ENCODE measurements at regions not wholly inside any gene's neighbourhood (a gene's known extent, or its start where the extent isn't known, plus 50 kb on each side); places are given as distances from the start of the nearest gene placed in this dataset.

GRCh38 chr4:171448358-171448757 is 364.8 kb upstream of the GALNTL6 start:
- no peak overlapping the region for H3K4me2 ChIP-seq (ENCODE audit: insufficient read depth, low read length)
- ATAC-seq (no peak), FAIRE-seq (no peak), DNase-seq (ENCODE audit: extremely low read depth in 1 of 4, low spot score in 3 of 4) (no peak)
- no peaks in the 10 kb centered on the region for H3K9me1 ChIP-seq (ENCODE audit: control insufficient read depth, insufficient read depth, low read length)
- no peaks in the 10 kb centered on the region for H4K20me1 ChIP-seq (replicated peaks; ENCODE audit: control insufficient read depth, insufficient read depth, low read length)
- 7% methylated on average over 2 of the region's 2 CpGs for WGBS (ENCODE audit: insufficient coverage, low coverage, missing lambda C conversion rate)
- H3K9ac ChIP-seq (ENCODE audit: insufficient read depth in 1 of 2, low read depth in 2 of 2, low read length in 2 of 2), result no peak overlapping the region
- in situ Hi-C loops (cut with MboI) (no loop called here), intact Hi-C loops (cut with micrococcal nuclease) (no loop called here)
- H3K4me1 ChIP-seq (replicated peaks in 1 of 2; ENCODE audit: control insufficient read depth in 2 of 2, insufficient read depth in 2 of 2, low read length in 2 of 2), result no peaks in the 10 kb centered on the region
- POLR2A ChIA-PET, result no interaction called here
- H3K4me3 ChIP-seq, result no peak overlapping the region
- H3K9me3 ChIP-seq (replicated peaks; ENCODE audit: control insufficient read depth, insufficient read depth, low read depth, low read length), result no peaks in the 10 kb centered on the region
- H3K79me2 ChIP-seq (ENCODE audit: control insufficient read depth, insufficient read depth, low read length), result no peaks in the 10 kb centered on the region
- H3K27me3 ChIP-seq (ENCODE audit: control insufficient read depth in 2 of 2, insufficient read depth in 2 of 2, low read length in 2 of 2), result no peaks in the 10 kb centered on the region
- TF ChIP-seq TBL1XR1 (IDR thresholded peaks at IDR 0.05; ENCODE audit: low read length in 2 of 2), result no peak
- no peak for TF ChIP-seq HES1 (IDR thresholded peaks at IDR 0.05; ENCODE audit: low read depth)
- no peak for TF ChIP-seq ZNF57 (CRISPR knock-in tag; IDR thresholded peaks at IDR 0.05)
- TF ChIP-seq ZNF12 (CRISPR knock-in tag; IDR thresholded peaks at IDR 0.05), result no peak
- no peak for TF ChIP-seq ZBTB49 (CRISPR knock-in tag; IDR thresholded peaks at IDR 0.05; ENCODE audit: borderline replicate concordance)
- TF ChIP-seq NFXL1 (CRISPR knock-in tag; IDR thresholded peaks at IDR 0.05), result no peak
- no peak for TF ChIP-seq TRIM25 (IDR thresholded peaks at IDR 0.05; ENCODE audit: borderline replicate concordance)
- no peak for TF ChIP-seq ZNF511 (CRISPR knock-in tag; IDR thresholded peaks at IDR 0.05)
- TF ChIP-seq CEBPB (tag; IDR thresholded peaks at IDR 0.05), result no peak
- TF ChIP-seq MYBL2 (IDR thresholded peaks at IDR 0.05; ENCODE audit: low read depth), result no peak
- no peak for TF ChIP-seq MYBL2 (CRISPR knock-in tag; IDR thresholded peaks at IDR 0.05; ENCODE audit: borderline replicate concordance)
- no TSS peak for BruUV-seq (replicated peaks)
- no peaks in the 10 kb centered on the region for H3K36me3 ChIP-seq (ENCODE audit: control insufficient read depth, insufficient read depth, low read length)
- no peak overlapping the region for H2AFZ ChIP-seq (ENCODE audit: low read depth, low read length)
- CTCF ChIA-PET (ENCODE audit: low intra/inter-chr PET ratio), result no interaction called here
- no peak overlapping the region for H3K27ac ChIP-seq (ENCODE audit: extremely low read depth, low read depth, low read length)

All from K562 (cell line).